ENCODE measurements at regions not wholly inside any gene's neighbourhood (a gene's known extent, or its start where the extent isn't known, plus 50 kb on each side); places are given as distances from the start of the nearest gene placed in this dataset.

GRCh38 chr5:5881294-5881693, 458.8 kb downstream of the ICE1 start:
- TF ChIP-seq CTCF (conservative IDR thresholded peaks at IDR 0.05 in 1 of 2, IDR thresholded peaks at IDR 0.05 in 1 of 2; ENCODE audit: extremely low read depth in 1 of 2, insufficient read depth in 1 of 2, low read depth in 1 of 2, low read length in 2 of 2) (no peak), EZH2 (IDR thresholded peaks at IDR 0.05; ENCODE audit: borderline replicate concordance, low read length) (no peak)

Measured in mammary epithelial cell (primary cell).